NOMO-1 (cell line): ENCODE measurements at regions not wholly inside any gene's neighbourhood (a gene's known extent, or its start where the extent isn't known, plus 50 kb on each side); places are given as distances from the start of the nearest gene placed in this dataset.

Experiments used
- DNase-seq, 2 experiments: peaks; one replicate each; lab custom pipeline; 2025; ENCODE audit not compliant: unreplicated experiment in 2 of 2; lab: John Stamatoyannopoulos, UW

DNA sequence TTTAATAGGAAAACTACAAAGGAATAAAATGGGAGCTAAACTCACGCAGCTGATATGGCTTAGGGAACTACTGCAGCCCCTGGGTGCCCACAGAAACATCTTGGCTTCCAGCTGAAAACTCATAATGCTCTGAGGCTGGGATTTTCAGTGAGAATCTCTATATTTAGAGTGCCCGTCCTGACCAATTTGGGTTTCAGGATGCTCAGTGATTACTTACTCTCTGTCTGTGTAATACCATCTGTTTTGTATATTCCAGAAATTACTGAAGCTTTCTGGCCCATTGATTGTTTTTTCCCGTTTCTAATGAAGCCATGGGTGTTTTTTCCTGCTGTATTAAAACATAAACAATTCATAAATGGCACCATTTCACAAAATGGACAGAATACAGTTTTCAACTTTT is 50.6 kb upstream of the ZNF385D start:
- DNase-seq = no peak

- no peak for DNase-seq
Observed at GRCh38 chr3:21803604-21804003, 52.6 kb upstream of the ZNF385D start.

GRCh38 chr3:21804330-21804729 is 53.3 kb upstream of the ZNF385D start:
- no peak for DNase-seq

- no peak for DNase-seq
Observed at GRCh38 chr3:21806733-21807132, 55.7 kb upstream of the ZNF385D start.

DNA sequence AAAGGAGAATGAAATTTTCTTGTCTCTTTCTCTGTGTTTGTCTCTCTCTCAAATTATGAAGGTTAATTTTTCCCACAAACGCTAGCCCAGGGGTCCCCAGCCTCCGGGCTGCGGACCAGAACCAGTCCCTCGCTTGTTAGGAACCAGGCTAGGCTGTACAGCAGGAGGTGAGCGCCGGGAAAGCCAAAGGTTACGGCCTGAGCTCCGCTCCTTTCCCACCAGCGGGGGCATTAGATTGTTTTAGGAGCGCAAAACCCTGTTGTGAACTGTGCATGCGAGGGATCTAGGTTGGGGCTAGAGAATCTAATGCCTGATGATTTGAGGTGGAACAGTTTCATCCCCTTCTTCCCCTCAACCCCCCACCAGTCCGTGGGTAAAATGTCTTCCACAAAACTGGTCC is 74.7 kb upstream of the ZNF385D start:
- no peak for DNase-seq

DNA sequence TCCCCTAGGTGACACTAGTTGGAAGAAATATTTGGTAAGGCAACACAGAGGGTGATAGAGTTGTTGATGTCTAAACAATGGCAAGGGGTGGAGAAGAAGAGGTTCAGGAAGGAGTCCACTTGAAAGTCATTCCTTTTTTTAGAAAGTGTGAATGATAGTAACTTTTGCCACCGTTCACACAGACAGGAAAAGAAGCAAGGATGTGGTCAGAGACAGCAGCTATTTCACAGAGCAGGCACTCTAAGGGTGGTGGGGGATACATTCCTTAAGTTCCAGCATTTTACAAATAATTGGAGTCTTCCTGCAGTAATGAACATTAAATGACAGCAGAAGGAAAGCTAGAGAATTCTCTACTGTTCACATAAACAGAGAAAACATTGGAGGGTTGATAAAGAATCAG is 75.4 kb upstream of the ZNF385D start:
- no peak for DNase-seq

- DNase-seq = no peak
Observed at GRCh38 chr3:21830541-21830940, 79.5 kb upstream of the ZNF385D start.

DNA sequence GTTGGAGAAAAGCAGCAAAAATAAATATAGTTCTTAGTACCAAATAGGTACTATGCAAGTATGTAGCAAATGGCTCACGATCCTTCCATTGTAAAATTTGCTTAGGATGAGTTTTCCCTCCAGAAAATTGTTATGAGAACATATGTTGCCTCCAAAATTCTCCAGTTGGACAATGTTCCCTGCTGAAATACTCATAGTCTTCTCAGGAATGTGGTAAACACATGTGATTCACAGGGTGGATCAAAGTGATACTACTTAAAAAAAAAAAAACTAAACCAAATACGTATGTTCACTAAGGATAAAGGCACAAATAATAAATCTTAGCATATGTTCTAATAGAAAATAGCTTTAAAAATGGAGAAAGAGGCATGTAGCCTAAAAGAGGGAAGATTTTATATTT is 84.3 kb upstream of the ZNF385D start:
- DNase-seq = no peak

- DNase-seq = no peak
Observed at GRCh38 chr3:21836227-21836626, 85.2 kb upstream of the ZNF385D start.

DNA sequence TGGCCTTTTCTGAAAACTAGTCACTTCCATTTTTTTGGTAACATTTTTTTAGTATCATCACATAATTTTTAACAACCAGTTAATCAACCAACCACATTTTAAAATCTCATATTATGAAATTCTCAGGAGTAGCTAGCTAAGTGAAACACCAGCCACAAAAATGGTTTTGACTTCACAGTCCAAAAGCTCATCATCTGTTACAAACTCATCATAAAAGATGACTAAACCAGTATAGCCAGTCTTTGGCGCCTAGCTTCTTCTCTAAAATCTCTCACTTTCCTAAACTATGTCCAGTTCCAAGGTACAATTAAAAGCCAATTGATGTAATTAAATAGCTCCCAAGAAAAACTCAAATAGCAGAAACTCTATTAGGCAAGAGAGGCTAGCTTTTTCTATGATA is 88.2 kb upstream of the ZNF385D start:
- no peak for DNase-seq

DNA sequence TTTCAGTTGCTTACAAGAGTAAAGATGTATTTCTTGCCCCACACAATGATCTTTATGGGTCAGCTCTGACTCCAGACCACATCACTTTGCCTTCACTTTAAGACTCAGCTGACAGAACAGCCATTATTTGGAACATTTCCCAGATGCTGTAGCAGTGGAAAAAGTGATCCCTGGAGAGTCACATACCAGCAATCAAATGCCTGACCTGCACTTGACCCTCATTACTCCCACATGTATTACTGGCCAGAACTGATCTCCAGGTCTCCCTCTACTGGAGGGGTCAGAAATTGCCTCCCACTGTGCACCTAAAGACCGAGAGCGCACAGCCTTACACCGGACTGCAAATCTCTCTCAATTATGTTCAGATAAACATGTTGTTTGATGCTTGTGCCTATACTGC is 88.6 kb upstream of the ZNF385D start:
- no peak for DNase-seq

DNA sequence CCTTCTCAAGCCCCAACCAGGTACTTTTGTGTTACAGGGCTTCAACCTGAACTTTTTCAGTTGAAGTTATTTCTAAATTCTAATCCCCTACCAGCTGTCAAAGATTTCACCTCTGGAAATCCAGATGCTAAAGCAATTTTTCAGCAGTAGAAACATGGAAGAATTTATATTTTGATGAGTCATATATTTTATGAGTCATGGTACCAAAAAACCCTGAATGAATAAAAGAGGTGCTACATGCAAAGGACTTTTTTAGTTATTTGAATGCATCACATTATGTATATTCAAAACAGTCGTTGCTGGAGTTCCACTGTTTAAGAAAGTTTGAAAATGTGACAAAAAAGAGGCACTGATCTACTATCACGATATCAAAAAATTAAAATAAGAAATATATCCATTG is 96.0 kb upstream of the ZNF385D start:
- DNase-seq = no peak

GRCh38 chr3:21859124-21860081 is 108.4 kb upstream of the ZNF385D start:
- DNase-seq = no peak

DNA sequence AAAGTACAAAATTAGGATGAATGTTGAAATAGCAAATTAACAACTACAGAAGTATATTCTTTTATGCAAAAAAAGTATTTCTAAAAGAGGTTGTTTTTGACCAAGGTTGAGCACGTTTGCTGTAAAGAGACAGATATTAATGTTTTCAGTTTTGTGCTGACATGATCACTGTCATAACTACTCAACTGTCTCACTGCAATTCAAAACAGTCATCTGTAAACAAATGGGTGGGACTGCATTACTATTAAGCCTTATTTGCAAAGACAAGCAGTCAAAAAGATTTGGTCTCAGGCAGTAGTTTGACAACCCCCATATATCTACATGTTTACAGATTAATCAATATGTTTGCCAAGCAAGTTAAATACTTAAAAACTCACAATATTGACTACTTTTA is 109.1 kb upstream of the ZNF385D start:
- DNase-seq = no peak

DNA sequence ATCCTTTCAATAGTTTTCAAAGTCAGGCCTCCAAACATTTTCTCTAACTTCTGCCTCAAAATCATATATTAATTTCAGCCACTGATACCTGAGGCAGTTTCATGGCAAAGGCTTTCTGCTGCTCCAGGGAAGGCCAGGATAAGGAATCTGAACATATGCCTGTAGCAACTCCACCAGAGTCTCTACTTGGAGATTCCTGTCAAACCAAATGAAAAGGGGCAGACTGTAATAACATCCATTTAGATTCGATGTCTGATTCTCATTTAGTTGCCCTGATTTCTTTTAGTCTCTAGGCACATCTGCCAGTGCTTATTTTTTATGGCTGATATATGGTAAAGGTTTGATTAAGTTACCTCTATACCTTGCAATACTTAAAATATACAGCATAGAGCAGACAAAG is 109.6 kb upstream of the ZNF385D start:
- no peak for DNase-seq

DNA sequence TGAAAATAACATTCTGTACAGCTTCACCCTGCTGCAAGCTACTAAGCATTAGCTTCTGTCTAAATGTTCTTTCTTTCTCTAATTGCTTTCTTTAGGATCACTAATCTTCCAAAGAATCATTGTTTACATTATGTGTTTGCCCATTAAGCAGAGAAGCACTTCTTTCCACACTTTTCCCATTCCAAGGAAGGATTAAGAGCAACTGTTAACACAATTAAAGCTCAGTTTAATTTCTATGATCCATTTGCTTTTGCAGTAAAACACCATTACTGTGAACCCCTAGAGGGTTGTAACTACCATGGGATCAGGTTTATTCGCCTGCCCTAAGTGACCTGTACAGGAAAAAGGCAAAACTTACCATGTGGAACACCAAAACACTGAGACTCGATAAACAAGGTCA is 125.8 kb upstream of the ZNF385D start:
- DNase-seq = no peak

- no peak for DNase-seq
Observed at GRCh38 chr3:21877214-21877754, 126.3 kb upstream of the ZNF385D start.

DNA sequence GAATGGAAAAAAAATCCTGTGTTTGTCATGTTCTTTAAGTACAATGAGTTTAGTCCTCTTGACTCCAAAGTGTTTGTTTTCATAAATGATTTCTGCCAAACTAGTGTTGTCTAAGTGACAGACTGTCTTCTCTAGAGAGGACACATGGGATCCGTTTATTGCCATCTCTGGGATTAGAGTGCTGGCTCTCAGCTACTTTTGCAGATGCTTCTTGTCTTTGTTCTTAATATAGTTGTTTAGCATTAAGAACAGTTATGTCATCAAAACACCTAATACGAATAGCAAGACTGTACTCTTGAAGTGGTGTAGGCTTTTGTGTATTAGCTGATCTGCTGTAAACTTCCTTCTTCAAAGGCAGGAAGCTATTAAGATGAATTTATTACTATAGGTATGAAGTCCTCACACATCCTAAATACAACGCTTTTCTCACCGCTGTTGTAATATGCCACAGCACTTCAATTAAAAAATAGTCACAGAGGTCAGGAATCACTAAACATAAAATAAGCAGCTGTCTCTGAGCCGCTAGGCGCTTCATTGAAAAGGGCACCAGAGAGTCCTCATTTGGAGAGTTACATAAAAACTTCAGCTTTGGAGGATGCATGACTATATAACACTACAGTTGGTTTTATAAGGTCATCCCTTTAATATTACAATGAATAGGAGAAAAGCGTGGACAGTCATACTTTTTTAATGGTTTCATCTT is 128.3 kb upstream of the ZNF385D start:
- no peak for DNase-seq

DNA sequence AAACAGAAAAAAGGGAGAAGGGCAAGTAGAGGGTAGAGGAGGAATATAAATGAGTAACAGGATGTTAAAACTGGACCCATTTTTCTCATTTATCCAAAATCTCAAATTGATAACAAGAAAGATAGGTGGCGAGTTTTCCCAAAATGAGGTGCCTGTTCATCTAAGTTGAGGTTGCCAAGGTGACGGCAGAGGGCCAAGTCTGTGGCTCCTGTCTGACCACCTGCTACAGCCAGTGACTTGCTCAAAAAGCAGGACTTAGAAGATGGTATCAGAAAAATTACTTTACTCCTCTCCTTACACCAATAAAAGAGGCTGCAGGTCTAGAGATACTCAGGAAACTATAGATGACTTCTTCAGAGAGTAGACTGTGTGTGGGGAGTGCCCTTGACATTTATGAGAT is 137.6 kb upstream of the ZNF385D start:
- DNase-seq = no peak

- DNase-seq = no peak
Observed at GRCh38 chr3:21889166-21889565, 138.2 kb upstream of the ZNF385D start.

DNA sequence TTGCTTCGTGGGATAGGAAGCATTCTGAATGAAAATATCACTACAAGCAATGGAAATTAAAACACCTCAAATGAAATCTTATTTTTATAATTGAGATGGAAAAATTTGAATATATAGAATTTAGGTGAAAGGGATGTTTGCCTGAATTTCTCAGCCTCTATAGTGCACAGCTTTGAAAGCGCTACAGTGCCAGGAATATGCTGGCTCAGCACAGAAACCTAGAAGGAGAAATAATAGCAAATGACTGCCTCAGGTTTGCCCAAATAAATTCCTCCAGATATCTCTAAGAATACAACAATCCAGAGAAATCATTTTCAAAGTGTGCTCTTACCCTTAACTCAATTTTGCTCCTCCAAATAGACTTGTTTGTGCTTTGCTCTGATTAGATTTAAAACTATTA is 141.1 kb upstream of the ZNF385D start:
- no peak for DNase-seq

- DNase-seq = no peak
Observed at GRCh38 chr3:21893242-21893641, 142.2 kb upstream of the ZNF385D start.
